SK-N-SH (cell line): ENCODE measurements at regions not wholly inside any gene's neighbourhood (a gene's known extent, or its start where the extent isn't known, plus 50 kb on each side); places are given as distances from the start of the nearest gene placed in this dataset.

Source experiments
- CTCF ChIA-PET: fragments of 300-600, 350-600 bp; formaldehyde crosslinking; extraction: SDS; loops from one replicate; lab custom pipeline; 2021; lab: Yijun Ruan, JAX
- POLR2A ChIA-PET: fragments of 350-600 bp; sonication (Branson Sonifier 250); formaldehyde crosslinking; extraction: SDS; loops from one replicate; lab custom pipeline; 2020; ENCODE audit warnings: antibody characterized with exemption, inconsistent platforms; lab: Yijun Ruan, JAX
- DNase-seq: peaks from one replicate; pipeline ENCODE4 v3.0.0; 2012
- H2AFZ ChIP-seq: fragments of 200-600 bp; sonication (generic); 2 replicates; pipeline ENCODE4 v1.8.1; 2016; ENCODE audit warnings: antibody characterized with exemption, mild to moderate bottlenecking, low read depth
- H3F3A ChIP-seq: fragments of 200-600 bp; sonication (generic); replicated peaks from 2 replicates; pipeline ENCODE3; 2016; ENCODE audit warnings: antibody characterized with exemption, mild to moderate bottlenecking; ENCODE audit not compliant: insufficient read depth
- H3K27ac ChIP-seq, 2 experiments: fragments of 200-500 bp in 1 of 2; fragments of 200-600 bp in 1 of 2; sonication (Bioruptor generic) in 1 of 2; sonication (generic), shearing (Covaris generic) in 1 of 2; 2 replicates each; pipeline versions ENCODE4 v1.5.1 to v1.6.1; 2014 to 2016; ENCODE audit warnings: low read depth in 2 of 2, inconsistent platforms in 1 of 2, low read length in 1 of 2, mild to moderate bottlenecking in 1 of 2, mixed read lengths in 1 of 2
- H3K27me3 ChIP-seq: fragments of 200-600 bp; sonication (generic), shearing (Covaris generic); 2 replicates; pipeline ENCODE4 v1.6.1; 2016; ENCODE audit warnings: mixed run types; ENCODE audit not compliant: insufficient read depth
- H3K36me3 ChIP-seq, 2 experiments: fragments of 200-500 bp in 1 of 2; fragments of 200-600 bp in 1 of 2; sonication (Bioruptor generic) in 1 of 2; sonication (generic) in 1 of 2; replicated peaks in 1 of 2; 2 replicates each; pipeline versions ENCODE3 to v1.5.1; 2014 to 2016; ENCODE audit warnings: low read length in 1 of 2, mild to moderate bottlenecking in 1 of 2; ENCODE audit not compliant: insufficient read depth in 2 of 2, control insufficient read depth in 1 of 2
- H3K4me1 ChIP-seq, 2 experiments: fragments of 200-500 bp in 1 of 2; fragments of 200-600 bp in 1 of 2; sonication (Bioruptor generic) in 1 of 2; sonication (generic), shearing (Covaris generic) in 1 of 2; 2 replicates each; pipeline versions ENCODE4 v1.5.1 to v1.6.1; 2014 to 2016; ENCODE audit warnings: low read depth in 1 of 2, low read length in 1 of 2, mixed run types in 1 of 2; ENCODE audit not compliant: insufficient read depth in 2 of 2, control insufficient read depth in 1 of 2
- H3K4me2 ChIP-seq: fragments of 200-600 bp; sonication (generic), shearing (Covaris generic); 2 replicates; pipeline ENCODE4 v1.6.1; 2017; ENCODE audit warnings: mixed run types
- H3K4me3 ChIP-seq, 2 experiments: fragments of 200-500 bp in 1 of 2; fragments of 200-600 bp in 1 of 2; sonication (Bioruptor generic) in 1 of 2; sonication (generic), shearing (Covaris generic) in 1 of 2; 2 replicates each; pipeline versions ENCODE4 v1.5.1 to v1.8.1; 2014 to 2016; ENCODE audit warnings: low read depth in 2 of 2, inconsistent platforms in 1 of 2, low read length in 1 of 2, mild to moderate bottlenecking in 1 of 2, mixed read lengths in 1 of 2, moderate library complexity in 1 of 2
- H3K79me2 ChIP-seq: fragments of 200-600 bp; sonication (generic); 2 replicates; pipeline ENCODE4 v1.8.1; 2017; ENCODE audit warnings: mild to moderate bottlenecking; ENCODE audit not compliant: insufficient read depth
- H3K9ac ChIP-seq: fragments of 200-600 bp; sonication (generic); 2 replicates; pipeline ENCODE4 v1.6.1; 2017; ENCODE audit warnings: mixed run types
- H3K9me2 ChIP-seq: fragments of 200-600 bp; sonication (generic); 2 replicates; pipeline ENCODE4 v1.6.1; 2017; ENCODE audit warnings: mixed run types
- H3K9me3 ChIP-seq: fragments of 200-600 bp; sonication (generic); 2 replicates; pipeline ENCODE4 v1.6.1; 2017; ENCODE audit warnings: mixed run types, mild to moderate bottlenecking, moderate library complexity
- H4K20me1 ChIP-seq: fragments of 200-600 bp; sonication (generic); 2 replicates; pipeline ENCODE4 v1.6.1; 2017; ENCODE audit warnings: mild to moderate bottlenecking, mixed run types; ENCODE audit not compliant: insufficient read depth
- GATA2 ChIP-seq: sonication (generic); formaldehyde crosslinking; IDR thresholded peaks from 2 replicates; pipeline ENCODE4 v1.5.0; 2020; ENCODE audit warnings: mild to moderate bottlenecking, missing genetic modification reagents
- MXI1 ChIP-seq: IDR thresholded peaks from 2 replicates; pipeline ENCODE4 v1.6.1; 2012; ENCODE audit warnings: mild to moderate bottlenecking, low read depth, low read length, improper control_type of control experiment
- NFIC ChIP-seq: IDR thresholded peaks from 2 replicates; pipeline ENCODE4 v1.4.0; 2012; ENCODE audit warnings: borderline replicate concordance
- NRF1 ChIP-seq: IDR thresholded peaks from 2 replicates; pipeline ENCODE4 v1.6.1; 2012; ENCODE audit warnings: low read depth, mild to moderate bottlenecking, low read length
- RCOR1 ChIP-seq: fragments of 150-350 bp; IDR thresholded peaks from 2 replicates; pipeline ENCODE4 v1.6.1; 2017; ENCODE audit warnings: antibody characterized with exemption, low read length
- REST ChIP-seq: IDR thresholded peaks from 2 replicates; pipeline ENCODE4 v1.6.1; 2012; ENCODE audit warnings: mild to moderate bottlenecking, low read depth, low read length, moderate library complexity
- RFX5 ChIP-seq: IDR thresholded peaks from 2 replicates; pipeline ENCODE4 v1.6.1; 2012; ENCODE audit warnings: mild to moderate bottlenecking, improper control_type of control experiment, low read length
- RXRA ChIP-seq: IDR thresholded peaks from 2 replicates; pipeline ENCODE4 v1.4.0; 2012; ENCODE audit warnings: low read depth, mild to moderate bottlenecking, borderline replicate concordance
- SIN3A ChIP-seq: IDR thresholded peaks from 2 replicates; pipeline ENCODE4 v1.6.1; 2012; ENCODE audit warnings: low read depth, mild to moderate bottlenecking, low read length, moderate library complexity, borderline replicate concordance
- SMC3 ChIP-seq: IDR thresholded peaks from 2 replicates; pipeline ENCODE4 v1.6.1; 2012; ENCODE audit warnings: low read depth, low read length, improper control_type of control experiment
- TAF1 ChIP-seq: IDR thresholded peaks from 2 replicates; pipeline ENCODE4 v1.6.1; 2012; ENCODE audit warnings: low read depth, mild to moderate bottlenecking, low read length, moderate library complexity, borderline replicate concordance
- USF2 ChIP-seq: fragments of 150-350 bp; IDR thresholded peaks from 2 replicates; pipeline ENCODE4 v1.6.1; 2017; ENCODE audit warnings: antibody characterized with exemption, low read length, low read depth, borderline replicate concordance
- ZBTB33 ChIP-seq: IDR thresholded peaks from 2 replicates; pipeline ENCODE4 v1.4.0; 2012; ENCODE audit warnings: low read depth, borderline replicate concordance
- WGBS: methylation state at CpG from one replicate; pipeline ENCODE4 v1.1.6; 2017; ENCODE audit warnings: low lambda C conversion rate; 5-methylcytosine and 5-hydroxymethylcytosine counted together

GRCh38 chr12:82596483-82596882 is 90.2 kb upstream of the TMTC2 start:
- CTCF ChIA-PET = no interaction called here
- H3K36me3 ChIP-seq = no peaks in the 10 kb centered on the region
- no peak overlapping the region for H2AFZ ChIP-seq
- no peaks in the 10 kb centered on the region for H3K27me3 ChIP-seq
- no peaks in the 10 kb centered on the region for H3K9me3 ChIP-seq
- H3F3A ChIP-seq = no peaks in the 10 kb centered on the region
- H3K27ac ChIP-seq = peak overlapping the region in 1 of 2 experiments; percentile 55; a peak in 1 of 4 replicates
- no peaks in the 10 kb centered on the region for H3K79me2 ChIP-seq
- no peak overlapping the region for H3K9ac ChIP-seq
- no peaks in the 10 kb centered on the region for H3K9me2 ChIP-seq
- POLR2A ChIA-PET = no interaction called here
- DNase-seq = no peak
- H3K4me2 ChIP-seq = no peak overlapping the region
- TF ChIP-seq RXRA (no peak), NRF1 (no peak), ZBTB33 (no peak), SIN3A (no peak), SMC3 (no peak), USF2 (no peak), GATA2 (CRISPR knock-in tag) (no peak), RCOR1 (no peak), NFIC (no peak), TAF1 (no peak), REST (no peak), RFX5 (no peak), MXI1 (no peak)
- 57% methylated on average over 1 of the region's 1 CpG for WGBS
- no peak overlapping the region for H3K4me3 ChIP-seq
- no peaks in the 10 kb centered on the region; a peak in 1 of 4 replicates for H3K4me1 ChIP-seq
- H4K20me1 ChIP-seq = no peaks in the 10 kb centered on the region
